HG03108 (cell line): ENCODE measurements at regions not wholly inside any gene's neighbourhood (a gene's known extent, or its start where the extent isn't known, plus 50 kb on each side); places are given as distances from the start of the nearest gene placed in this dataset.

ENCODE experiments used
- ATAC-seq: cut with Tn5 transposase; IDR thresholded peaks from one replicate; pipeline ENCODE4 v1.9.1; 2021; ENCODE audit warnings: moderate library complexity; ENCODE audit not compliant: unreplicated experiment

DNA sequence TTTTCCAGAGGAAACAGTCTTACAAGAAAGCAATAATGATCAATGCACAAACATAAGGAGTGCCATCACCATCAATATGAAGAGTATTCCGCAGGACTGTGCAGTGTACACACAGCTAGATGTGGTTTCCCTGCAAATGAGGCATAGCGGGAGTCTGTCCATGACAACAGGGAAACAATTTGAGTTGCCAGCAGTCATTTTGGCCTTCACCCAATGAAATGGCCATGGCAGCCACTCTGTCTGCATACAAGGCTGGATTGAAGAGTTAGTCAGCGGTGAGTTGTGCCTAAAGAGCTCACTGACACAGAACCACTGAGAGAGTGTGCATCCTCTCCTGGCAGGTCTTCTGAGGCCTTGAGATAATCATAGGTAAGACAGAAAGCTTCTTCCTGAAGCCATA, 303.3 kb downstream of the IPMK start:
- no peak for ATAC-seq

DNA sequence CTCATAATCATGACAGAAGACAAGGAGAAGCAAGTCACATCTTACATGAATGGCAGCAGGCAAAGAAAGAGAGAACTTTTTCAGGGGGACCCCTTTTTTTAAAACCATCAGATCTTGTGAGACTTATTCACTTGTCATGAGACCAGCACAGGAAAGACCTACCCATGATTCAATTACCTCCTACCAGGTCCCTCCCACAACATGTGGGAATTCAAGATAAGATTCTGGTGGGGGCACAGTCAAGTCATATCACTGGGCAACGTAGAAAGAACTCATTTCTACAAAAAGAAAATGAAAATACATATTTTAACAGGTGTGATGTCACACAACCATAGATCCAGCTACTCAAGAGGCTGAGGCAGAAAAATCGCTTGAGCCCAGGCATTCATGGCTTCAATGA, 304.1 kb downstream of the IPMK start:
- ATAC-seq, result no peak

DNA sequence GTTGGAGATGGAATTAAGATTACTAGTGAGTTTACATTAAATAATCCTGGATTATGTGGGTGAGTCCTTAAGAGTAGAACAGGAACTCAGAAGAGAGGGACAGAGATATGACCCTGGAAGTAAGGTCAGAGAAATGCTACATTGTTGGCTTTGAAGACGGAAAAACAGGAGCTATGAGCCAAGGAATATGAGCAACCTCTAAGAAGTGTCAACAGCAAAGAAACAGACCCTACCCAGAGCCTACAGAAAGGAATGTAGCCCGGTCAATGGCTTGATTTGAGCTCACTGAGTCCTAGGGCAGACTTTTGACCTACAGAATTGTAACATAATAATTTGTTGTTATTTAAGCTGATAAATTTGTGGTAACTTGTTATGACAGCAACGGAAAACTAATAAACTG, 304.9 kb downstream of the IPMK start:
- ATAC-seq, result no peak

DNA sequence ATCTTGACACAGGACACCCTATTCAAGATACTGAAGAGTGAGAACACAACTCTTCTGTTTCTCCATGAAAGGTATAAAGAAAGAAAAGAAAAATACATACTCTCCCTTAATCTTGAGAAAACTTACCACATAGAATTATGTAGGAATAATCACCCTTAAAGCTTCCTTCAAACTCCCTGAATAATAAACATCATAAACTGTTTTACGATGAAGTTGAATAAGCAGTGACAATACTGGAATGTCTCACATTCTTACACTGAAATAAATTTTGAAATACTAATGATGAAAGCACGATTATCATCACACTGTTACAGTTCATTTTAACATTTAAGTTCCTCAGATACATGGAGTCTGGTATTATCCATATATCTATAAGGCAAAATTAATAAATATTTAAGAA, 306.2 kb downstream of the IPMK start:
- no peak for ATAC-seq

DNA sequence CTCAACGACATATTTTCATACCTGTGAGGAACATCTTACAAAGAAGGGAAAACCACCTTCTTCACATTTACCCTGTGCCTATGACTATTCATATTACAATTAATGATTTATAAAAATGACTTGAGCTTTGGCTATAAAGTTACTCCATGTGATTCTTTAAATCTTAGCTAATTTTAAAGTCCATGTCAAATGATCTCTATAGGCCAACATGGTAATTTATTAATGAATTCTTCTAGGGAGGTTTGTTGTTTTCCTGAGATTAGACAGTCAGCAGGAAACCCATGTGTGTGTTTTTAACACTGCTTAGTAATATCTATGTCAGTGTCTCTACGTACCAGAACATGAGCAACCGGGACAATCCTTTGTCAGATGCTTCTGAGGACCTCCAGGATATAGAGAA, 307.3 kb downstream of the IPMK start:
- ATAC-seq, result no peak

DNA sequence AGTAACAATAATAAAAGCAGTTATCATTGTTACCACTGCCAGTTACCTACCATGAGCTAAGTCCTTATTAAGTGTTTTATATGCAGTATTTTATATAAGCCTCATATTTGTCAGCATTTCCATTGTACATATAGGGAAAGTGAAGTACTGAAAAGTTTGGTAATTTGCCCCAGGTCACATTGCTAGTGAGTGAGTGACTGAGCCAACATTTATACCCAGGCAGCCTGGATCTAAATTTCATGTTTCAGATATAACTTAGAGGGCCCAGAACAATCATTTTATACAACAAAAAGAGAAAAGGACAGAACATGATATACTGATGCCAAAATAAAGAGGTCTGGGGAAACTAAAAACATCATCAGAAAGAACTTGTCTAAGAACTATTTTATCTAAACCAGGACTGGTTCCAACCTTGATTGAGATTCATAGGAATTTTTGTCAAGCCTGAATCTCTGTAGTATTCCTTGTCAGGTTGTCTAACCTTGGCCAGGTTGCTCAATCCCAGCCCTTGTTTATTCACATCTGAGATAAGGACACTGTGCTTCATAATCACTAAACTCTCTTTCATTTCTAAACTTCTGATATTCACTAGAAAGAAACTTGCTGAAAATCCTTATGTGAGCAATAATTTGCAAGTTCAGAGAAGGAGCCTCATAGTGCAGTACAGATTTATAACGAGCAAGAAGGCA, 308.2 kb downstream of the IPMK start:
- ATAC-seq, result no peak

DNA sequence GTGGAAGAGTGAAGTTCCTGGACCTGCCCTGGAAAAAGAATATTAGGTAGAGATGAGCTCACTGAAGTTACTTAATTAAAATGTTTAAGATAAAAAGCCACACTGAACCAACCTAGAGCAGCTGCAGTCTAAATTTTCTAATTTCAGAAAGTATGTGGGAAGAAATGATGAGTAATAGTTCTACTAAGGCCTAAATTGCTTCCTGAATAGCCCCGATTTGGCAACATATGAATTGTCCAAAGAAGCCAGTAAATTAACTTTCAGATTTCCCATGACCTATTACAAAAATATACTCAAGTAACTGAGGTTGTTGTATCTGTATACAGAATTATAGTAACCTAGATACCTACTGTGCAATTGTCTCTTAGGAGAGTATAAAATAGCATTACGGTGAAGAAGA, 312.6 kb downstream of the IPMK start:
- no peak for ATAC-seq

DNA sequence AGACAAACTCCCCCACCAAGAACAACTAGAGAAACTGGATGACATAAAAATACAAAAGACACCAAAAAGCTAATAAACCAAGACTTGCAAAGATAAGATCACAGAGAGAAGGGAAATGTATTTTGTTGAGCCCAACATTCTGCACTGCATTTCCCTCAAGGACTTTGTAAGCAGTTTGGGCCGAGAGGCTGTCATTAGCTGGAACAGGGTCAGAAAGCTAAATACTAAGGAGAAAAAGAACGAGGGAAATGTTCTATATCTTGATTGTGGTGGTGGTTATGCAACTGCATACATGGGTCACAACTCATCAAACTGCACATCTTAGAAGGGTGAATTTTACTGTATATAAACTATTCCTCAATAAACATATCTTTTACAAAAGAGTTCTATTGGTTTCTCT, 315.0 kb downstream of the IPMK start:
- no peak for ATAC-seq

DNA sequence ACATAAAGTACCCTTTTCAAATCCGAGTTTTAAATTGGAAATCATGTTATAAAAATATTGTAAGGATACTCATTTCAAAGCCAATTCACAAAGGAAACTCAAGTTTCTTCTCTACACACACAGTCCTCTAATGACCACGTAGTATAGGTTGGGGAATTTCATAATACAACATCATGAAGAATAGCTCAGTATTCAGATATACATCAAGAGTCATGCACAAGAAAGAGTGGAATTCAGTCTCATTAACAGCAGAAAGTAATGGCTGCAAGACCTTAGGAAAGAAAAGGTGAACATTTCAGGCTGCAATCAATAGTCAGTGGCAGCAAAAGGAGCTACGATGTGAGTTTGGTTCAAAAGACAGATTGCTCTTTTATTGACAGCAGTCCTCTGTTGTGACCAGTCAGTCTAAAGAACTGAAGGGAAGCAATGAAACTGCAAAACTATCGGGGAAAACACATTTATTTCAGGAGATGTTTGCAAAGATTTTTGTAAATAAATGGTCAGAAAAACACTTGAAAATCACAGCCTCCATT, 317.2 kb downstream of the IPMK start:
- no peak for ATAC-seq

DNA sequence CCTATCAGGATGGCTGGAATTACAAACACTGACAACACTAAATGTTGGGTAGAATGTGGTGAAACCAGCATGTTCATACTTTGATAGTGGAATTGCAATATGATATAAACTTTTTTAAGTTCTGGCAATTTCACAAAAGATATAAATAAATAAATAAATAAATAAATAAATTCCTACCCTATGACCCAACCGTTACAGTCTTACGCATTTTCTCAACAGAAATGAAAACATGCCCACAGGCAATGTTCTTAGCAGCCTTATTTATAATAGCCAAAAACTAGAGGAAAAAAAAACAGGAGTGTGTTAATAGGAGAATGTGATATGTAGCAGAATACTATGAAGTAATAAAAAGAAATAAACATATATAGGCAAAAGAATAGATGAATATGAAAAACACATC, 318.9 kb downstream of the IPMK start:
- no peak for ATAC-seq

DNA sequence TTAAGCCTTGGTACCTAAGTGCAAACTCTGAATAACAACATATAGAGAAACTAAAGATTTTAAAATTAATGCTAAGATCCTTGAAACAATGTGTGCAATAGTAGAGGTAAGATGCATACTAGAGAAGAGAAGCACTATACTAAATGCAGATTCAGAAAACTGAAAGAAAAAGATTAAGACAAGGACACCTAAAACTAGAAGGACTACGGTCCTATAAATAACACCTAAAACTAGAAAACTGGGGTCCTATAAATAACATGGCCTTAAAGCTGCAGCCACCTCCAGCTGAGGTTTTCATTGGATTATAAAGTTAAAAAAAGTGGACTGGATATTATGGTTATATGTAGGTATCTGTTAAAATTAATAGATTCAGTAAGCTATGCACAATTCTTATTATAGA, 320.9 kb downstream of the IPMK start:
- ATAC-seq, result no peak

DNA sequence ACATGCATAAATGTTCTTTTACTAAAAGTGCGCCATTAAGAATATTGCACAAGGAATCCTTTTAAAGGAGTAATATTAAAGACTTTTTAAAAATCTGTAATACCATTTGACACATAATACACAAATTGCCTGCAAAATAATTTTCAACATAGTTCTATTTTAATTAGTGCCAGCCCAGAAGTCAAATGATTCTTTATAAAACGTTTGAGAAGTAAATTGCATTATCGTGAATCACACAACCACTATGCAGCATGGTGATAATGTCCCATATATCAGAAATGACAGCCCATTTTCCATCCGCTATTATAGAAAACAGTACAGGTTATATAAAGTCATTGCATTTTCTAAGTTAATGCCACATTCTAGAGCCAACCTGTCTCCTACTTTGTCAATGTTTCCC, 324.0 kb downstream of the IPMK start:
- no peak for ATAC-seq

DNA sequence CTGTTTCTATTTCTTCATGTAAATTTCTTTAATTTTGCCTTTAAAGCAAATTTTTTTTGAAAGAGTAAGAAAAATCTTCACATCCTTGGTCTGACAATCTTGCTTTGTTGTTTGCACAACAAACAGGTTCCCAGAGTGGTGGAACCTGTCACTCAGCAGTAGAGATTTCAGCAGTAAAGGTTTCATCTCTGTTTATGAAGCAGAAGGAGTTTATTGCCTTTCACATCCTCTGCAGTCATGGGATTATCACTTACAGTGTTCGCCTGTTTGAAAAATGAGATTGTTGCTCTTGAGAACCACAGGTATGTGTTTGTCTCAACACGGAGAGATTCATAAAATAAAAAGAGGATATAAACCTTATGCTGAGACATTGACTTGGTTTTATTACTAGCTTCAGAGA, 342.6 kb downstream of the IPMK start:
- no peak for ATAC-seq

DNA sequence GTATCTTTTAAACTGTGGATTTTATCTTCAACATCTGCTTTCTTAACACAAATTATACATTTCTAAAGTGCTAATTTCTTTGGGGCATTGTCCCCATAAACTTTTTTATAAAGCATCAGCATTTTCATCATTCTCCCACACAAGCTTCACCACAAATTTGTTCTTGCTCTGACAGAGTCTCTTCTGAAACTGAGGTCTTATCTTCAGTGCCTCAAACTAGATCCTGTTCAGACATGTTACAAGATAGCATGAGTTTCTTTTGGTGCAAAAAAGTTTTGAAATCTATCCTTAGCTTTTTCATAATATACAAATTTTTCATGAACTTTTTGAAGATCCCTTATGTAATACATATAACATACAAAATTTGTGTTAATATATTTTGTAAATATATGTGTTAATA, 346.6 kb downstream of the IPMK start:
- no peak for ATAC-seq

DNA sequence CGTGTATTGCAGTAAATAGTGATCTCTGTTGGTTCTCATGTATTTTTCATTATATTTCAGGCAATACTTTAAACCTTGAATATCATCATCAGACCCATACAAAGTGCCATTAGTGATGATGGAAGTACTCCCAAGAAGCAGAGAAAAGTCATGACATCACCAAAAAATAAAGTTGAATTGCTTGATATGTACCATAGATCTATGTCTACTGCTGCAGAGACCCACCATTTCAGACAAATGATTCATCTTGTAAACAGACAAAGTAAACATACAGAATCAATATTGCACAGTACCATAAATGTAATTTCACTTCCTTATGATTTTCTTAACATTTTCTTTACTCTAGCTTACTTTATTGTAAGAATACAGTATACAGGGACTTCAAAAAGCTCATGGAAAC, 347.8 kb downstream of the IPMK start:
- no peak for ATAC-seq

DNA sequence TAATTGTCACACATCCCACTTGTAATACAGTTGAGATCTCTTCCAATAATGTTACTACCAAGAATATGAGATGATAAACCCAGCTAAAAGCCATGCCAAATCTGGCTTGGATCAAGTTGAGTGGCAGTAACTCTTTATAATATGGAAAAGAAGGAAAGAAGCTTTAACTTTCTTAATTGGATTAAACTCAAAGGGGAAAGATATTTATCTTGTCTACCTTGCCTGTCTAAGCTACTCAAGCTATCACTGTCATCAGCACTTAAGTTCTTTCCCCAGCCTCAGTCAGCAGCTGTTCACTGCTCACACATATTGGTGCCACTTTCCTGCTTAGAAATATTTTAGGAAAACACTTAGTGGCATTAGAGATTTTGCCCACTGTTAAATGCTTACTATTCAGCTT, 350.7 kb downstream of the IPMK start:
- ATAC-seq, result no peak

DNA sequence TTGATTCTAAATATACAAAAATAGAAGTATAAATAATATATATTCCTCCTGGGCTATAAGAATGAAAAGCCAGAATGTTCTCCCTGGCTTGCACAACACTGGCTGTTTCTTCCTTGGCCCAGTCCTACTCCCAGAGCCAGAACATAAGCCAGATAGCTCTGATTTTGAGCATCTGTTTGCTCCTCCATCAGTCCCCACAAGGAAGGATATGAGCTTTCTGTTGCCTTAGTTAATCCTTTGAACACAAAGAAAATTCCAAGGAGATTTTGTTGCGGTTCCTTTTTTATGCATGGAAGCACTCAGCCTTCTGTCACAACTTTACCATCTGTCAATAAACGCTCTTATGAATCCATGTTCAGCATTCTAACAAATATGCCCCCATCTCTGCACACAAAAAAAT, 361.8 kb downstream of the IPMK start:
- ATAC-seq, result no peak

DNA sequence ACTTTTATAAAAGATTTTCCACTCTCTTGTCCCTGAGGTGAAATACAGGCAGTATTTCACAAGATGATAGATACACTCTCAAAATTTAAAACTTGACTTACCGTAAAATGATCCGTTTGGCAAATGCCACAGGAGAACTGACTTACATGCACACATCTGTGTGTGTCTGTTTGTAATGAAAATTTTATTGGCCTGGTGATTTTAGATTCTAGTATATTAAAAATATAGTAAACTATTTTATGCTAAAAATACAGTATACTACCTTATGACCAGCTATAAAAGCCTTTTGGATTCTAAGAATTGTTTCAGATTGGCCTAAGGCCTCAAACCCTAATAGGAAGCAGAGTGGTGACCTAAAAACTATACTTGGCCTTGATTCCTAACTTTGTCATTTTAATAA, 362.7 kb downstream of the IPMK start:
- no peak for ATAC-seq

DNA sequence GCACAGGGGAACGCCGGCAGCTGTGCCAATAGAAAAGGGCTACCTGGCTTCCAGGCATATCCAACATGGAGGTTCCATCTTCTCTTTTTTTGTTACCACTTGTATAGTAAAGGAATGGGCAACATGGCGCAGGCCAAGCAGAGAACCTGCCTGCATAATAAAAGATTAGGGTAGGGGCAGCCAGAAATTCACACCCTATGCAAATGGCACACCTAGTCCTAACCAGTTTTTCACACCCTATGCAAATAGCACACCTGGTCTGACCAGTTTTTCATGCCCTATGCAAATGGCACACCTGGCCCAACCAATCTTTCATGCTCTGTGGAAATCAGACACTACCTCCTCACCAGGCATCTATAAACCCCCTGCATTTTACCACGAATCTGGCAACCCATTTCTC, 369.5 kb downstream of the IPMK start:
- ATAC-seq, result no peak

DNA sequence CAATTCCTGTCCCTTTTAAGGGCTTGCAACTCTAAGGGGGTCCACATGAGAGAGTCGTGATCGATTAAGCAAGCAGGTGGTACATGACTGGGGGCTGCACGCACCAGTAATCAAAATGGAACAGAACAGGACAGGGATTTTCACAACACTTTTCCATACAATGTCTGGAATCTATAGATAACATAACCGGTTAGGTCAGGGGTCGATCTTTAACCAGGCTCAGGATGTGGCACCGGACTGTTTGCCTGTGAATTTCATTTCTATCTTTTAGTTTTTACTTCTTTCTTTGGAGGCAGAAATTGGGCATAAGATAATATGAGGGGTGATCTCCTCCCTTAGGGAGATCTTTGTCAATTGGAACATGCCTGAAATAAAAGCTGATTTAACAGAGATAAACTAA, 370.1 kb downstream of the IPMK start:
- ATAC-seq, result no peak

DNA sequence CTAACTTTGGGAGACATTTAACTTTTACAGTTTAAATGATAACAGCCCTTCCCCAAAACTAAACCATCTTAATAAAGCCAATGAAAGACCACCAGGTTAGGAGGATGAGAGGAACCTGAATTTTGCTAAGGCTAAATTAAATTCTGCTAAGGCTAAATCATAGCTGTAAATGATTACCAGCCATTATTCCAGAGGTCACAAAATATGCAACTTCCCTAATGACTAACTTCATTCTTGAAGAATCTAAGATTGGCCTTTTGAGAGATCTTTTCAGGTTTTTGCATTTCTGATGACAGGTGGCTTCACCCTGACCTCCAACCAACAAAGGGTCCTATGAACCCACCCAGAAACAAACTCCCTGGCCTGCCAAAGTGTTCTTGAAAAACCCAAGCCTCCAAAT, 373.3 kb downstream of the IPMK start:
- ATAC-seq, result no peak

DNA sequence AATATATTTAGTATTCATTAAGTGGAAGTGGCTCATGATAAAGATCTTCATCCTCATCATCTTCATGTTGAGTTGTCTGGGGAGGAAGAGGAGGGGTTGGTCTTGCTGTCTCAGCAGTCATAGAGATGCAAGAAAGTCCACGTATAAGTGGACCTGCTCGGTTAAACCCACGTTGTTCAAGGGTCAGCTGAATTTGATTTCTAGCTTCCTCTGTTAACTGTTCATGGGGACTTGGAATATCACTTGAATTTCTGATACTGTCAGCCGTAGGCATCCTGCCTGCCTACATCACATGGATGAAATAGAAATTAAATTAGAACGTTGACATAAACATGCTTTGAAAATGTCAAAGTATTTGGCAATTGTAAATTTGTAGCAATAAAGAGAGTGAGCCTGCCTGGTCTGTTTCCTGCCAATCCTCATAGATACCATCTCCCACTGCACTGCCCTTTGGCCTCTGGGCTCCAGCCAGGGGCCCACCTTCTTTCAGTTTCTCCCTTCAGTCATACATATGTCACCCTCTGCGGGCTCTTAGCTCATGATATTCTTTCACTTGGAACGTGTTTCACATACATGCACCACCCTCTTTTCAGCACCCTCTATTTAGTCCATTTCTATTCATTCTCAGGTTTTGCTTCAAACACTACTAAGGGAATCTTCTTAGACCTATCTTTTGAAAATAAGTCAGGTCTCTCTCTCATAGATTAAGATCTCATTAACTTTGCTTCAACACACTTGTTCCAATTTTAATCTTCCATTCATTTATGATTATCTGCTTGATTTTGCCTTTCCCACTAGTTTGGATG, 376.3 kb downstream of the IPMK start:
- ATAC-seq, result no peak

DNA sequence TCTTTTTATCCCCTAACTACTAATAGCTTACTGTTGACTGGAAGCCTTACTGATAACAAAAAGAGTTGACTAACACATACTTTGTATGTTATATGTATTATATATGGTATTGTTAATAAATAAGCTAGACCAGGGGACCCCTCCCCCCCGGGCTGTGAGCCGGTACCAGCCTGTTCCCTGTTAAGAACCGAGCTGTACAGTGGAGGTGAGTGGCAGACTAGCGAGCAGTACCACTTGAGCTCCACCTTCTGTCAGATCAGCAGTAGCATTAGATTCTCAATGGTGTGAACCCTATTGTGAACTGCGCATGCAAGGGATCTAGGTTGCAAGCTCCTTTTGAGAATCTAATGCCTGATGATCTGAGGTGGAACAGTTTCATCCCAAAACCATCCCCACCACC, 377.0 kb downstream of the IPMK start:
- ATAC-seq, result no peak
